GM23338 (cell line): ENCODE measurements at regions not wholly inside any gene's neighbourhood (a gene's known extent, or its start where the extent isn't known, plus 50 kb on each side); places are given as distances from the start of the nearest gene placed in this dataset.

ENCODE experiments used
- CREB1 ChIP-seq: fragments of 250-450 bp; sonication (Bioruptor Pico); IDR thresholded peaks from 2 replicates; pipeline ENCODE4 v1.5.0; 2020; ENCODE audit warnings: low read depth, mild to moderate bottlenecking, moderate library complexity
- EZH2 ChIP-seq: fragments of 200-600 bp; sonication (generic); IDR thresholded peaks from one replicate; pipeline ENCODE4 v1.8.0; 2017; ENCODE audit warnings: antibody characterized with exemption, mild to moderate bottlenecking, low read depth; ENCODE audit not compliant: unreplicated experiment
- EZH2phosphoT487 ChIP-seq: fragments of 200-600 bp; sonication (generic); IDR thresholded peaks from one replicate; pipeline ENCODE4 v1.8.1; 2018; ENCODE audit warnings: antibody characterized with exemption; ENCODE audit not compliant: unreplicated experiment
- JUNB ChIP-seq: IDR thresholded peaks from one replicate; pipeline ENCODE4 v1.6.1; 2016; ENCODE audit warnings: antibody characterized with exemption; ENCODE audit not compliant: unreplicated experiment
- POLR2AphosphoS5 ChIP-seq: IDR thresholded peaks from 2 replicates; pipeline ENCODE4 v1.6.1; 2016; ENCODE audit warnings: antibody characterized with exemption, low read depth
- ZNF114 ChIP-seq: fragments of 250-450 bp; sonication (Bioruptor Pico); IDR thresholded peaks from 2 replicates; pipeline ENCODE4 v1.5.0; 2020; ENCODE audit warnings: mild to moderate bottlenecking, moderate library complexity
- TF ChIP-seq, protein P1 (sequence below), 2 experiments: fragments of 200-600 bp in 1 of 2; sonication (generic) in 1 of 2; conservative IDR thresholded peaks; 2 replicates each; pipeline versions ENCODE4 v1.5.1 to v1.6.1; 2016 to 2017; ENCODE audit warnings: antibody characterized with exemption in 2 of 2, low read depth in 2 of 2, mild to moderate bottlenecking in 2 of 2, moderate library complexity in 1 of 2
- TF ChIP-seq, protein P2 (sequence below): IDR thresholded peaks from one replicate; pipeline ENCODE4 v1.6.1; 2018; ENCODE audit warnings: antibody characterized with exemption; ENCODE audit not compliant: unreplicated experiment
- TF ChIP-seq, protein P3 (sequence below): IDR thresholded peaks from 2 replicates; pipeline ENCODE4 v1.6.1; 2016; ENCODE audit warnings: antibody characterized with exemption

DNA sequence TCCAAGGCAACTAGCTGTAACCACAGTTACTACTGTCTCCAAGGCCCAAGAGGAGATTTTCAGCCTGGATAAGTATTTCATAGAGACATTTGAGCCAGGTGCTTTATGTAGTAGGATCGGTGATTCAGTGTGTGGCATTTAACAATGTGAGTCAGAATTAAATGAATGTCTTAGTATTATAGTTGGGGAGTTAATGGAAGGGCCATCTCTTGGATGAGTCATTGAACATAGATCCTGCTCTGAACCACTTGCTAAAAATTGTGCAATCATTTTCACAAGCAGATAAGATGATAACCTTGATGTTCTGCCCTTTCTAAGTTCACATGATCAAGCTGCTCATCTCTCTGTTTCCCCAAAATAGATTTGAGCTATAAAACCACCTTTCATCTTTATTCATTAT, 668.9 kb upstream of the CITED2 start:
- TF ChIP-seq, protein P1, sequence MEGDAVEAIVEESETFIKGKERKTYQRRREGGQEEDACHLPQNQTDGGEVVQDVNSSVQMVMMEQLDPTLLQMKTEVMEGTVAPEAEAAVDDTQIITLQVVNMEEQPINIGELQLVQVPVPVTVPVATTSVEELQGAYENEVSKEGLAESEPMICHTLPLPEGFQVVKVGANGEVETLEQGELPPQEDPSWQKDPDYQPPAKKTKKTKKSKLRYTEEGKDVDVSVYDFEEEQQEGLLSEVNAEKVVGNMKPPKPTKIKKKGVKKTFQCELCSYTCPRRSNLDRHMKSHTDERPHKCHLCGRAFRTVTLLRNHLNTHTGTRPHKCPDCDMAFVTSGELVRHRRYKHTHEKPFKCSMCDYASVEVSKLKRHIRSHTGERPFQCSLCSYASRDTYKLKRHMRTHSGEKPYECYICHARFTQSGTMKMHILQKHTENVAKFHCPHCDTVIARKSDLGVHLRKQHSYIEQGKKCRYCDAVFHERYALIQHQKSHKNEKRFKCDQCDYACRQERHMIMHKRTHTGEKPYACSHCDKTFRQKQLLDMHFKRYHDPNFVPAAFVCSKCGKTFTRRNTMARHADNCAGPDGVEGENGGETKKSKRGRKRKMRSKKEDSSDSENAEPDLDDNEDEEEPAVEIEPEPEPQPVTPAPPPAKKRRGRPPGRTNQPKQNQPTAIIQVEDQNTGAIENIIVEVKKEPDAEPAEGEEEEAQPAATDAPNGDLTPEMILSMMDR (conservative IDR thresholded peaks at IDR 0.05; ENCODE audit: low read depth in 2 of 2), result no peak
- TF ChIP-seq EZH2phosphoT487 (no peak), POLR2AphosphoS5 (no peak), EZH2 (no peak), CREB1 (no peak), JUNB (no peak), ZNF114 (no peak)
- TF ChIP-seq, protein P2, sequence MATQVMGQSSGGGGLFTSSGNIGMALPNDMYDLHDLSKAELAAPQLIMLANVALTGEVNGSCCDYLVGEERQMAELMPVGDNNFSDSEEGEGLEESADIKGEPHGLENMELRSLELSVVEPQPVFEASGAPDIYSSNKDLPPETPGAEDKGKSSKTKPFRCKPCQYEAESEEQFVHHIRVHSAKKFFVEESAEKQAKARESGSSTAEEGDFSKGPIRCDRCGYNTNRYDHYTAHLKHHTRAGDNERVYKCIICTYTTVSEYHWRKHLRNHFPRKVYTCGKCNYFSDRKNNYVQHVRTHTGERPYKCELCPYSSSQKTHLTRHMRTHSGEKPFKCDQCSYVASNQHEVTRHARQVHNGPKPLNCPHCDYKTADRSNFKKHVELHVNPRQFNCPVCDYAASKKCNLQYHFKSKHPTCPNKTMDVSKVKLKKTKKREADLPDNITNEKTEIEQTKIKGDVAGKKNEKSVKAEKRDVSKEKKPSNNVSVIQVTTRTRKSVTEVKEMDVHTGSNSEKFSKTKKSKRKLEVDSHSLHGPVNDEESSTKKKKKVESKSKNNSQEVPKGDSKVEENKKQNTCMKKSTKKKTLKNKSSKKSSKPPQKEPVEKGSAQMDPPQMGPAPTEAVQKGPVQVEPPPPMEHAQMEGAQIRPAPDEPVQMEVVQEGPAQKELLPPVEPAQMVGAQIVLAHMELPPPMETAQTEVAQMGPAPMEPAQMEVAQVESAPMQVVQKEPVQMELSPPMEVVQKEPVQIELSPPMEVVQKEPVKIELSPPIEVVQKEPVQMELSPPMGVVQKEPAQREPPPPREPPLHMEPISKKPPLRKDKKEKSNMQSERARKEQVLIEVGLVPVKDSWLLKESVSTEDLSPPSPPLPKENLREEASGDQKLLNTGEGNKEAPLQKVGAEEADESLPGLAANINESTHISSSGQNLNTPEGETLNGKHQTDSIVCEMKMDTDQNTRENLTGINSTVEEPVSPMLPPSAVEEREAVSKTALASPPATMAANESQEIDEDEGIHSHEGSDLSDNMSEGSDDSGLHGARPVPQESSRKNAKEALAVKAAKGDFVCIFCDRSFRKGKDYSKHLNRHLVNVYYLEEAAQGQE, result no peak
- TF ChIP-seq, protein P3, sequence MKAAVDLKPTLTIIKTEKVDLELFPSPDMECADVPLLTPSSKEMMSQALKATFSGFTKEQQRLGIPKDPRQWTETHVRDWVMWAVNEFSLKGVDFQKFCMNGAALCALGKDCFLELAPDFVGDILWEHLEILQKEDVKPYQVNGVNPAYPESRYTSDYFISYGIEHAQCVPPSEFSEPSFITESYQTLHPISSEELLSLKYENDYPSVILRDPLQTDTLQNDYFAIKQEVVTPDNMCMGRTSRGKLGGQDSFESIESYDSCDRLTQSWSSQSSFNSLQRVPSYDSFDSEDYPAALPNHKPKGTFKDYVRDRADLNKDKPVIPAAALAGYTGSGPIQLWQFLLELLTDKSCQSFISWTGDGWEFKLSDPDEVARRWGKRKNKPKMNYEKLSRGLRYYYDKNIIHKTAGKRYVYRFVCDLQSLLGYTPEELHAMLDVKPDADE, result no peak
